Activated naive CD8-positive, alpha-beta T cell treated with anti-CD3 and anti-CD28 coated beads, Interleukin-2, amount 50 U/mL, for 16 hours (primary cell): ENCODE measurements at regions not wholly inside any gene's neighbourhood (a gene's known extent, or its start where the extent isn't known, plus 50 kb on each side); places are given as distances from the start of the nearest gene placed in this dataset.

Source experiments
- DNase-seq: peaks from one replicate; pipeline ENCODE4 v3.0.0-alpha.2; 2020; ENCODE audit warnings: low read depth, low spot score

GRCh38 chr10:131519723-131520605 lies 208.4 kb upstream of the TCERG1L start:
- DNase-seq, result no peak

GRCh38 chr10:131531265-131532190 lies 220.0 kb upstream of the TCERG1L start:
- no peak for DNase-seq

- no peak for DNase-seq
Measured at GRCh38 chr10:131532291-131532690, 220.8 kb upstream of the TCERG1L start.

GRCh38 chr10:131532745-131533341 lies 221.3 kb upstream of the TCERG1L start:
- DNase-seq, result no peak

- no peak for DNase-seq
Measured at GRCh38 chr10:131533846-131534526, 222.5 kb upstream of the TCERG1L start.

- DNase-seq, result no peak
Measured at GRCh38 chr10:131534836-131535235, 223.3 kb upstream of the TCERG1L start.

GRCh38 chr10:131536676-131537075 lies 225.2 kb upstream of the TCERG1L start:
- no peak for DNase-seq

- no peak for DNase-seq
Measured at GRCh38 chr10:131537281-131537680, 225.8 kb upstream of the TCERG1L start.

GRCh38 chr10:131544495-131544894 lies 233.0 kb upstream of the TCERG1L start:
- DNase-seq, result no peak

GRCh38 chr10:131546086-131546810 lies 234.7 kb upstream of the TCERG1L start:
- DNase-seq, result no peak

GRCh38 chr10:131547129-131547799 lies 235.7 kb upstream of the TCERG1L start:
- no peak for DNase-seq

GRCh38 chr10:131548176-131548575 lies 236.7 kb upstream of the TCERG1L start:
- DNase-seq, result no peak

GRCh38 chr10:131549116-131549515 lies 237.6 kb upstream of the TCERG1L start:
- DNase-seq, result no peak

GRCh38 chr10:131553121-131553520 lies 241.6 kb upstream of the TCERG1L start:
- no peak for DNase-seq

- no peak for DNase-seq
Measured at GRCh38 chr10:131553581-131553980, 242.1 kb upstream of the TCERG1L start.

- DNase-seq, result no peak
Measured at GRCh38 chr10:131554821-131555220, 243.3 kb upstream of the TCERG1L start.

GRCh38 chr10:131555406-131555805 lies 243.9 kb upstream of the TCERG1L start:
- no peak for DNase-seq

GRCh38 chr10:131556061-131556896 lies 244.8 kb upstream of the TCERG1L start:
- no peak for DNase-seq

- DNase-seq, result no peak
Measured at GRCh38 chr10:131556897-131557495, 245.5 kb upstream of the TCERG1L start.
